WERI-Rb-1 (cell line): ENCODE measurements at regions not wholly inside any gene's neighbourhood (a gene's known extent, or its start where the extent isn't known, plus 50 kb on each side); places are given as distances from the start of the nearest gene placed in this dataset.

Experiments
- DNase-seq: peaks from one replicate; pipeline ENCODE4 v3.0.0-alpha.2; 2020
- H3K27ac ChIP-seq: fragments of 250-450 bp; sonication (Bioruptor Pico); 2 replicates; pipeline ENCODE4 v1.5.1; 2020; ENCODE audit warnings: mild to moderate bottlenecking, moderate library complexity
- H3K27me3 ChIP-seq: fragments of 250-450 bp; sonication (Bioruptor Pico); 2 replicates; pipeline ENCODE4 v1.5.1; 2021; ENCODE audit warnings: mild to moderate bottlenecking, low read depth, moderate library complexity; ENCODE audit not compliant: insufficient read depth, severe bottlenecking
- H3K36me3 ChIP-seq: fragments of 250-450 bp; sonication (Bioruptor Pico); 2 replicates; pipeline ENCODE4 v1.5.1; 2020; ENCODE audit warnings: mild to moderate bottlenecking, moderate library complexity
- H3K4me3 ChIP-seq: 2 replicates; pipeline ENCODE4 v1.5.1; 2011; ENCODE audit warnings: low read depth, mild to moderate bottlenecking, control low read depth, low read length
- H3K9me3 ChIP-seq: fragments of 250-450 bp; sonication (Bioruptor Pico); 2 replicates; pipeline ENCODE4 v1.5.1; 2021; ENCODE audit warnings: mild to moderate bottlenecking, moderate library complexity; ENCODE audit not compliant: severe bottlenecking
- CTCF ChIP-seq: IDR thresholded peaks from 2 replicates; pipeline ENCODE4 v1.5.1; 2011; ENCODE audit warnings: low read depth, mild to moderate bottlenecking, control low read depth, inconsistent platforms, low read length

- no peaks in the 10 kb centered on the region for H3K9me3 ChIP-seq
- no peaks in the 10 kb centered on the region for H3K36me3 ChIP-seq
- H3K4me3 ChIP-seq = no peak overlapping the region
- no peaks in the 10 kb centered on the region for H3K27me3 ChIP-seq
- H3K27ac ChIP-seq = no peak overlapping the region
- no peak for TF ChIP-seq CTCF
- no peak for DNase-seq
These were observed 282.7 kb upstream of the ATP10A start for GRCh38 chr15:26145796-26146195.

GRCh38 chr15:26144836-26145235 lies 281.7 kb upstream of the ATP10A start:
- Histone ChIP-seq H3K36me3 (no peaks in the 10 kb centered on the region), H3K4me3 (no peak overlapping the region), H3K27ac (no peak overlapping the region), H3K27me3 (no peaks in the 10 kb centered on the region), H3K9me3 (no peaks in the 10 kb centered on the region)
- TF ChIP-seq CTCF = no peak
- no peak for DNase-seq

- TF ChIP-seq CTCF = no peak
- Histone ChIP-seq H3K9me3 (no peaks in the 10 kb centered on the region), H3K27ac (no peak overlapping the region), H3K4me3 (no peak overlapping the region), H3K27me3 (no peaks in the 10 kb centered on the region), H3K36me3 (no peaks in the 10 kb centered on the region)
- DNase-seq = no peak
These were observed 280.1 kb upstream of the ATP10A start for GRCh38 chr15:26143221-26143620.

GRCh38 chr15:26134812-26135211 lies 271.7 kb upstream of the ATP10A start:
- H3K9me3 ChIP-seq = no peaks in the 10 kb centered on the region

GRCh38 chr15:26134152-26134551 lies 271.0 kb upstream of the ATP10A start:
- Histone ChIP-seq H3K36me3 (no peaks in the 10 kb centered on the region), H3K9me3 (no peaks in the 10 kb centered on the region), H3K4me3 (no peak overlapping the region), H3K27ac (no peak overlapping the region), H3K27me3 (no peaks in the 10 kb centered on the region)
- no peak for DNase-seq
- no peak for TF ChIP-seq CTCF

More at GRCh38 chr15:26134812-26135211, 271.7 kb upstream of the ATP10A start:
- DNase-seq = no peak
- no peak overlapping the region for H3K27ac ChIP-seq
- no peaks in the 10 kb centered on the region for H3K27me3 ChIP-seq
- H3K4me3 ChIP-seq = no peak overlapping the region
- no peak for TF ChIP-seq CTCF
- H3K36me3 ChIP-seq = no peaks in the 10 kb centered on the region

- H3K9me3 ChIP-seq = no peaks in the 10 kb centered on the region
- no peak for DNase-seq
- H3K36me3 ChIP-seq = no peaks in the 10 kb centered on the region
- H3K27ac ChIP-seq = no peak overlapping the region
- no peak overlapping the region for H3K4me3 ChIP-seq
- TF ChIP-seq CTCF = no peak
- no peaks in the 10 kb centered on the region for H3K27me3 ChIP-seq
These were observed 269.7 kb upstream of the ATP10A start for GRCh38 chr15:26132811-26133210.
